ENCODE measurements at regions not wholly inside any gene's neighbourhood (a gene's known extent, or its start where the extent isn't known, plus 50 kb on each side); places are given as distances from the start of the nearest gene placed in this dataset.
"Not testable (repeated sequence)": the region's sequence is repeated elsewhere in the genome, so short reads cannot be mapped to it uniquely, and the experiment has no call there.

DNA sequence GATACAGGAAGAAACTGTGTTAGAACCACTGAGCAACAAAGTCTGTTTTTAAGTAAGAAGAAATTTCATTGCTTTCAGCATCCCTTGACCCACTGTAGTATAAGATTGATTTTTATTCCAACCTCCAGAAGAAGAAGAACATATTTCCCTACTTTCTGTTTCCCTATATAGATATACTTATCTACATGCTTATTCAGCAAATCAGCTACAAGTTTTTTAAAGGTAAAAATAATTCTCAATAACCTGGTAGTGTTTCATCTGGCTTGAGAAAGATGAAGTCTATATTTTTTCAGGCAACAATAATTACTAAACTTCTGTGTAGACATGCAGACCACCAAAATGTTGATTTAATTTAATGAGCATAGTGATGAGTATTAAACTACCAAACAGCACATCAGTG lies 201.0 kb downstream of the OSTF1 start:
- DNase-seq, result no peak

DNA sequence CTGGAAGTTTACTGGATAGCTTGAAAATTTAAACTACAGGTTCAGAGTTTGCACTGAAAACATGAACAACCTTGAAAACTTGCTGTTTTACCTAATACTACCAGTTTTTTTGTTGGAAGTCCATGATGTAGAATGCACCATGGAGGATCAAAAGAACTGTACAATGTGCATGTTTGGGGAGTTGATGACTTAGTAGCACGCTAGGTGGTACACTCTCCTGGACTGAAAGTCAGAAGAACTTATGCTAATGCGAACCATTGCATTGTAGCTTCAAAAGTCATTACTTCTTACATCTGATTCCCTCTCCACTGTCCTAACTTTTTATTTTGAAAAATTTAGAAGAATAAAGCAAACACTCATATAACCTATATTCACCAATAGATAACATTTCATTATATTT lies 211.0 kb downstream of the OSTF1 start:
- DNase-seq, result no peak

- DNase-seq, result no peak
Measured at GRCh38 chr9:75333624-75334023, 245.3 kb downstream of the OSTF1 start.

- no peak for DNase-seq
Measured at GRCh38 chr9:75358846-75359245, 270.5 kb downstream of the OSTF1 start.

GRCh38 chr9:75359638-75360037 lies 271.3 kb downstream of the OSTF1 start:
- DNase-seq, result no peak

DNA sequence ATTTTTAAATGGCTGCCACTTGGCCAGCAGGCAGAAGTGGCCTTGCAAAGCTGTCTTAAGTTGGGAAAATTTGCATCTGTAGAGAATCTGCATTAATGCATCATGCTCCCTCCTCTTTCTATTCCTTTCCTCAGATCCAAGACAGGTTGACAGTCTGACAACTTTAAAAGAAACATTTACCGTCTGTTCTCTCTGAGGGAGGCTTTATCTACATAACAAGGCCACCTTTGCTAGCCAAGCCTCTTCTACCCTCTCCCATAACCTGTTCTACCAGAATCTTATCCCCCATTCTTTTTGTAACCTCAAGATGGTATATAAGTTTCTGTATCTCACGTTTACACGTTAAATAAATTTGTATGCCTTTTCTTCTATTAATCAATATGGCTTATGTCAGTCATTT lies 271.9 kb downstream of the OSTF1 start:
- no peak for DNase-seq

DNA sequence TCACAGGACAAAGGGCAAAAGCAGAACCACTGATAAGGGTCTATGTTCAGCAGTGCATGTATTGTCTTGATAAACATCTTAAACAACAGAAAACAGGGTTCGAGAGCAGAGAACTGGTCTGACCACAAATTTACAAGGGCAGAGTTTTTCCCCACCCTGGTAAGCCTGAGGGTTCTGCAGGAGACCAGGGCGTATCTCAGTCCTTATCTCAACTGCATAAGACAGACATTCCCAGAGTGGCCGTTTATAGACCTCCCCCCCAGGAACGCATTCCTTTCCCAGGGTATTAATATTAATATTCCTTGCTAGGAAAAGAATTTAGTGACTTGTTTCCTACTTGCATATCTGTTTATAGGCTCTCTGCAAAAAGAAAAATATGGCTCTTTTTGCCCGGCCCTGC lies 274.1 kb downstream of the OSTF1 start:
- DNase-seq, result not testable (repeated sequence)

DNA sequence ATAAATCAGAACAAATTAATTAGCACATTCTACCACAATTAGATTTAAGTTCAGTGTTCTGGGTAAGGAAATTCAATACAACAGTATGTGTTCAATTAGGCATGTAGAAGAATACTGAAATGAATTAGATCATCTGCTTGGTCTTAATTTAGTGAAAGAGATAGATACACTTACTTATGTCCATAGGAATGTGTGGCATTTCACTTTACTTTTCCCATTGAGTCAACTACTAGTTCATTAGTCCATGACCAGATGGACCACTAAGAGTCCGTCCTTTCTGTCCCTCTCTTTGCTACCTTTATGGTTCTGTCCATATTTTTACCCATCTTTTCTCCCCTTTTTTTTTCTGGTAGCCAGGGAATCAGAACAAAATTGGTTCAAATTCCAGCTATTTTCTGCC lies 276.9 kb downstream of the OSTF1 start:
- DNase-seq, result no peak

DNA sequence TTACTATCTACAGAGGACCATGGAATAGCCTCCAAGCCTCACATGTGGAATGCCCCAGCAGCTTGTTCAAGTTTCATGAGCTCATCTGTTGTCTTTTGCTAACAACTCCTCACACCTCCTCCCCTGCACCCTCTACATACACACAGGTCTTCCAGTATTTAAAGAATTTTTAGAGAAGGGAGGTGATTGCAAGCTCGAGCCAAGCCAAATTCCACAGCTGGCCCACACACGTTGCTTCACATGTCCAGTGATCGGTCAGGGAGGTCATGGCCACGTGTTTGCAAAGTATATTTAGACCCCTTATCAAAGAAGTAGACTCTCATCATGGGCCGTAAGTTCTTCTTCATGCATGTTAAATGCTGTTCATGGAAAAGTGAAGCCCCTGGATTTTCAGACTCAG lies 281.7 kb downstream of the OSTF1 start:
- DNase-seq, result no peak

- DNase-seq, result no peak
Measured at GRCh38 chr9:75372499-75373268, 284.4 kb downstream of the OSTF1 start.

DNA sequence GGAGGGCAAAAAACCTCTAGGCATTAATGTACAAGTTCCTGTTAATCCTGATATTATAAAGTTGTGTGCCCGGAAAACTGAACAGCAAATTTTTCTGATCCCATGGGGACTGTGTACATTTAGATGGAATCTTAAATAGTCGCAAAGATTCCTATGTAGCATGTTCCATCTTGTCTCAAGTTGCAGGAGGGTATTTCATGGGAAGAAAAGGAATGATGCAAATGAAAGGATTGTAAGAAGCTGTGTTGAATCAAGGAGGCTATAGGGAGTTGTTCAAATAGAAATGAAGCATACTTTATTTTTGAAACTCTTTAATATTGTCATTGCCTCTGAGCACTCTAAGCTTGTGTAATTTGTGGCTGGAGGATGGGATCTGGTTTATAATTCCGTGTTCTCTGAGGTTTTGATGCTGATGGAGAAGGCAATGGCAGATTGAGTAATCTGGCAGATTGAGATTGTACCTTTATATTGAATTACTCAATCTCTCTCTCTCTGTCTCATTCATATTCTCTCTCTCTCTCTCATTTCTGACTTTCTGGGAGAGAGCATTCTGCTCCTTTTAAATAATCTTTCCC lies 288.5 kb downstream of the OSTF1 start:
- DNase-seq, result no peak

GRCh38 chr9:75378036-75378435 lies 289.7 kb downstream of the OSTF1 start:
- DNase-seq, result no peak

GRCh38 chr9:75378926-75379325 lies 290.6 kb downstream of the OSTF1 start:
- DNase-seq, result no peak

GRCh38 chr9:75382126-75382525 lies 293.8 kb downstream of the OSTF1 start:
- DNase-seq, result no peak

- not testable (repeated sequence) for DNase-seq
Measured at GRCh38 chr9:75383420-75384034, 295.2 kb downstream of the OSTF1 start.

DNA sequence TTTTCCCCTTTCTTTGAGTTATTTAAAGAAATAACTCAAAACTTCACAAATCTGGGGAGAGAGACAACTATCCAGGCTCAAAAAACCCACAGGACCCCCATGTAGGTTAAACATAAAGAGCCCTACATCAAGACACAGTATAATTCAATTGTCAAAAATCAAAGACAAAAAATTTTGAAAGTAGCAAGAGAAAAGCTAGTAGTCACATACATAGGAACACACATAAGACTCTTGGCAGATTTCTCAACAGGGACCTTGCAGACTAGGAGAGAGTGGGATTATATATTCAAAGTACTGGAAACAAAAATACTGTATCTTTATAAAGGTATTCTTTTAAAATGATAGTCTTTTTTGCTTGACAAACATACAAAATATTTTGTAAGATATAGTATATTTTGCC lies 296.9 kb downstream of the OSTF1 start:
- DNase-seq, result no peak

- DNase-seq, result no peak
Measured at GRCh38 chr9:75389101-75389500, 300.8 kb downstream of the OSTF1 start.

GRCh38 chr9:75390951-75391350 lies 302.6 kb downstream of the OSTF1 start:
- no peak for DNase-seq

- DNase-seq, result no peak
Measured at GRCh38 chr9:75391497-75391896, 303.2 kb downstream of the OSTF1 start.

GRCh38 chr9:75395336-75395735 lies 307.0 kb downstream of the OSTF1 start:
- no peak for DNase-seq

DNA sequence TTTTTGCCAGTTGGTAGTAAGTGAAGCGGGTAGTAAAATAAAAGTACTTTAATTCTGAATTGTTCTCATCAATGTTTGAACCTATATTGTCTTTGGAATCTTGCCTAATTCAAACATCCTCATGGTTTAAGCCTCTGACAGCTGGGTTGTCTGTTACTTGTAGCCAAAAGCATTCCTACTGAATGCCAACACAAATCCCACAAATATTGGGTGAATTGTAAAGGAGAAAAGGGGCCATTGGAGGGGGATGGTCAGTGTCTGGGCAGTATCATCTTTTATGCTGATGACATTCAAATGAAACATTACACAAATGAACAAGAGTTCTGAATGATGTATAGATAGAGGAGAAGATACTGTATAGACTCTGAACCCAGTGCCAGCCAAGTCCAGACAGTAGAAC lies 309.5 kb downstream of the OSTF1 start:
- no peak for DNase-seq

DNA sequence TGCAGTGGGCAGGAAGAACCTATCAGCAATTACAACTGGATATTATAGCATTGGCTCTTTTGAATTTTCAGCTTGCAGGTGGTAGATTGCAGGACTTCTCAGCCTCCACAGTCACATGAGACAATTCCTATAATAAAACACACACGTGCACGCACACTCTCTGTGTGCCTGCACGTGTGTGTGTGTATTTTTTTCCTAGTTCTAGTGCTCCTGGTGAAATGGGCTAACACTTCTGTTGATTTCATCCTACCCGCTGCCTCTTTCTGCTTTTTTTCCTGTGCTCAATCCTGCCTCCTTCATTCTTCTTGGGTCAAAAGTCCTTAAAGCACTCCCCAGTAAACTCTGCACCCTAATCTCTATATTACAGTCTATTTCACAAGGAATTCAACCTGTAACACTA lies 320.1 kb downstream of the OSTF1 start:
- no peak for DNase-seq

DNA sequence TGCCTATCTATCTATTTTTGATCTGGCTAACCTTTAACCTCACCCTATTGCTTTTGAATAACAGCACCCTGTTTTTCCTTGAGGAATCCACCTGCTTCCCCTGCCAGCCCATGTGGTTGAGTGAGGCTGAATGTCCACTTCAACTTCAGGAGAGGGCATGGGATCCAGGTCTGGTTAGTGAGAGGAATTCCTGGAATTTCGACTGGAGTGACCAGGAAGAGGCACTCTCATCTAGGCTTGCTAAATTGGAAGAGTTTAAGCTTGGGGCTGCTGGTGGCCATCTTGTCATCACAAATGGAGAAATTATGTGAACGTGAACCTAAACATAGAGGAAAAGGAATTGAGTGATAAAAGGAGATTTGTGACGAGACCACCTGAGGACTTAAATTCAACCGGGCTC lies 322.1 kb downstream of the OSTF1 start:
- no peak for DNase-seq

GRCh38 chr9:75414371-75415160 lies 326.3 kb downstream of the OSTF1 start:
- DNase-seq, result no peak
